SK-N-SH treated with all-trans-retinoic acid at 6 μM for 48 hours (cell line): ENCODE measurements at regions not wholly inside any gene's neighbourhood (a gene's known extent, or its start where the extent isn't known, plus 50 kb on each side); places are given as distances from the start of the nearest gene placed in this dataset.

Experiments used
- ATAC-seq: fragments of 200-7000 bp; cut with Tn5 transposase; 3 replicates; pipeline ENCODE4 v1.9.1; 2020; ENCODE audit warnings: mild to moderate bottlenecking, moderate library complexity
- ARNTL ChIP-seq: fragments of 450-650 bp; formaldehyde crosslinking; IDR thresholded peaks from 2 replicates; pipeline ENCODE4 v1.5.0; 2020; ENCODE audit warnings: low read depth, mild to moderate bottlenecking, moderate library complexity, borderline replicate concordance
- BACH2 ChIP-seq: fragments of 250-450 bp; sonication (Bioruptor Pico); IDR thresholded peaks from 2 replicates; pipeline ENCODE4 v1.9.0; 2021; ENCODE audit warnings: mild to moderate bottlenecking, borderline replicate concordance
- CSDC2 ChIP-seq: fragments of 250-450 bp; sonication (Bioruptor Pico); IDR thresholded peaks from 2 replicates; pipeline ENCODE4 v1.5.0; 2020; ENCODE audit warnings: mild to moderate bottlenecking, moderate library complexity
- CSRNP3 ChIP-seq: fragments of 250-450 bp; sonication (Bioruptor Pico); IDR thresholded peaks from 2 replicates; pipeline ENCODE4 v1.5.1; 2021; ENCODE audit warnings: mild to moderate bottlenecking, moderate library complexity
- ESRRG ChIP-seq: fragments of 250-450 bp; sonication (Bioruptor Pico); IDR thresholded peaks from 2 replicates; pipeline ENCODE4 v1.6.1; 2021; ENCODE audit warnings: mild to moderate bottlenecking
- GLIS3 ChIP-seq: fragments of 250-450 bp; sonication (Bioruptor Pico); IDR thresholded peaks from 2 replicates; pipeline ENCODE4 v1.5.0; 2020; ENCODE audit warnings: mild to moderate bottlenecking, moderate library complexity
- ISL1 ChIP-seq: fragments of 250-450 bp; sonication (Bioruptor Pico); IDR thresholded peaks from 2 replicates; pipeline ENCODE4 v2.1.2; 2022; ENCODE audit warnings: mild to moderate bottlenecking, moderate library complexity
- OSR1 ChIP-seq: fragments of 250-450 bp; sonication (Bioruptor Pico); IDR thresholded peaks from 2 replicates; pipeline ENCODE4 v1.8.0; 2022; ENCODE audit warnings: moderate library complexity, mild to moderate bottlenecking, inconsistent platforms
- PATZ1 ChIP-seq: fragments of 250-450 bp; sonication (Bioruptor Pico); IDR thresholded peaks from 2 replicates; pipeline ENCODE4 v1.8.0; 2020; ENCODE audit warnings: mild to moderate bottlenecking, moderate library complexity, borderline replicate concordance
- PPARA ChIP-seq: fragments of 250-450 bp; sonication (Bioruptor Pico); IDR thresholded peaks from 2 replicates; pipeline ENCODE4 v1.5.0; 2020; ENCODE audit warnings: mild to moderate bottlenecking, borderline replicate concordance
- RARB ChIP-seq: fragments of 250-450 bp; sonication (Bioruptor Pico); IDR thresholded peaks from 2 replicates; pipeline ENCODE4 v1.8.0; 2021; ENCODE audit warnings: mild to moderate bottlenecking, moderate library complexity
- SNAI2 ChIP-seq: fragments of 250-450 bp; sonication (Bioruptor Pico); IDR thresholded peaks from 2 replicates; pipeline ENCODE4 v1.5.0; 2020; ENCODE audit warnings: mild to moderate bottlenecking, moderate library complexity
- TCF4 ChIP-seq: fragments of 250-450 bp; sonication (Bioruptor Pico); IDR thresholded peaks from 2 replicates; pipeline ENCODE4 v1.8.0; 2021; ENCODE audit warnings: mild to moderate bottlenecking, moderate library complexity, borderline replicate concordance
- TOX ChIP-seq: fragments of 250-450 bp; sonication (Bioruptor Pico); IDR thresholded peaks from 2 replicates; pipeline ENCODE4 v1.8.0; 2021; ENCODE audit warnings: mild to moderate bottlenecking, moderate library complexity, borderline replicate concordance
- ZC3H10 ChIP-seq: fragments of 250-450 bp; sonication (Bioruptor Pico); IDR thresholded peaks from 2 replicates; pipeline ENCODE4 v1.5.1; 2021; ENCODE audit warnings: mild to moderate bottlenecking, moderate library complexity
- ZFP3 ChIP-seq: fragments of 250-450 bp; sonication (Bioruptor Pico); IDR thresholded peaks from 2 replicates; pipeline ENCODE4 v1.5.0; 2020; ENCODE audit warnings: mild to moderate bottlenecking, moderate library complexity
- ZFP30 ChIP-seq: fragments of 450-650 bp; formaldehyde crosslinking; IDR thresholded peaks from 2 replicates; pipeline ENCODE4 v1.5.0; 2022; ENCODE audit warnings: mild to moderate bottlenecking, moderate library complexity
- ZNF565 ChIP-seq: fragments of 450-650 bp; formaldehyde crosslinking; conservative IDR thresholded peaks from 2 replicates; pipeline ENCODE4 v1.5.0; 2020; ENCODE audit warnings: low read depth, mild to moderate bottlenecking, moderate library complexity
- ZNF8 ChIP-seq: fragments of 450-650 bp; formaldehyde crosslinking; IDR thresholded peaks from 2 replicates; pipeline ENCODE4 v1.5.0; 2020; ENCODE audit warnings: mild to moderate bottlenecking, moderate library complexity
- TF ChIP-seq, protein P1 (sequence below): fragments of 250-450 bp; sonication (Bioruptor Pico); IDR thresholded peaks from 2 replicates; pipeline ENCODE4 v1.5.0; 2020; ENCODE audit warnings: mild to moderate bottlenecking, moderate library complexity
- TF ChIP-seq, protein P2 (sequence below): fragments of 250-450 bp; sonication (Bioruptor Pico); IDR thresholded peaks from 2 replicates; pipeline ENCODE4 v1.8.0; 2021; ENCODE audit warnings: low read depth, mild to moderate bottlenecking, moderate library complexity, borderline replicate concordance
- TF ChIP-seq, protein P3 (sequence below): fragments of 250-450 bp; sonication (Bioruptor Pico); IDR thresholded peaks from 2 replicates; pipeline ENCODE4 v1.5.1; 2020; ENCODE audit warnings: low read depth, mild to moderate bottlenecking, moderate library complexity

GRCh38 chr4:123943976-123944375, 547.4 kb downstream of the SPRY1 start:
- ATAC-seq: no peak
- TF ChIP-seq SNAI2 (CRISPR knock-in tag) (no peak), ZNF565 (CRISPR knock-in tag) (no peak), RARB (CRISPR knock-in tag) (no peak), OSR1 (CRISPR knock-in tag) (no peak), ARNTL (CRISPR knock-in tag) (no peak), TOX (CRISPR knock-in tag) (no peak), ZFP30 (CRISPR knock-in tag) (no peak), ZFP3 (CRISPR knock-in tag) (no peak), CSDC2 (CRISPR knock-in tag) (no peak), GLIS3 (CRISPR knock-in tag) (no peak), BACH2 (CRISPR knock-in tag) (no peak), PPARA (no peak), ZNF8 (no peak), CSRNP3 (CRISPR knock-in tag) (no peak), ISL1 (CRISPR knock-in tag) (no peak)
- TF ChIP-seq, protein P1, sequence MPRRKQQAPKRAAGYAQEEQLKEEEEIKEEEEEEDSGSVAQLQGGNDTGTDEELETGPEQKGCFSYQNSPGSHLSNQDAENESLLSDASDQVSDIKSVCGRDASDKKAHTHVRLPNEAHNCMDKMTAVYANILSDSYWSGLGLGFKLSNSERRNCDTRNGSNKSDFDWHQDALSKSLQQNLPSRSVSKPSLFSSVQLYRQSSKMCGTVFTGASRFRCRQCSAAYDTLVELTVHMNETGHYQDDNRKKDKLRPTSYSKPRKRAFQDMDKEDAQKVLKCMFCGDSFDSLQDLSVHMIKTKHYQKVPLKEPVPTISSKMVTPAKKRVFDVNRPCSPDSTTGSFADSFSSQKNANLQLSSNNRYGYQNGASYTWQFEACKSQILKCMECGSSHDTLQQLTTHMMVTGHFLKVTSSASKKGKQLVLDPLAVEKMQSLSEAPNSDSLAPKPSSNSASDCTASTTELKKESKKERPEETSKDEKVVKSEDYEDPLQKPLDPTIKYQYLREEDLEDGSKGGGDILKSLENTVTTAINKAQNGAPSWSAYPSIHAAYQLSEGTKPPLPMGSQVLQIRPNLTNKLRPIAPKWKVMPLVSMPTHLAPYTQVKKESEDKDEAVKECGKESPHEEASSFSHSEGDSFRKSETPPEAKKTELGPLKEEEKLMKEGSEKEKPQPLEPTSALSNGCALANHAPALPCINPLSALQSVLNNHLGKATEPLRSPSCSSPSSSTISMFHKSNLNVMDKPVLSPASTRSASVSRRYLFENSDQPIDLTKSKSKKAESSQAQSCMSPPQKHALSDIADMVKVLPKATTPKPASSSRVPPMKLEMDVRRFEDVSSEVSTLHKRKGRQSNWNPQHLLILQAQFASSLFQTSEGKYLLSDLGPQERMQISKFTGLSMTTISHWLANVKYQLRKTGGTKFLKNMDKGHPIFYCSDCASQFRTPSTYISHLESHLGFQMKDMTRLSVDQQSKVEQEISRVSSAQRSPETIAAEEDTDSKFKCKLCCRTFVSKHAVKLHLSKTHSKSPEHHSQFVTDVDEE (CRISPR knock-in tag): no peak
- TF ChIP-seq, protein P2, sequence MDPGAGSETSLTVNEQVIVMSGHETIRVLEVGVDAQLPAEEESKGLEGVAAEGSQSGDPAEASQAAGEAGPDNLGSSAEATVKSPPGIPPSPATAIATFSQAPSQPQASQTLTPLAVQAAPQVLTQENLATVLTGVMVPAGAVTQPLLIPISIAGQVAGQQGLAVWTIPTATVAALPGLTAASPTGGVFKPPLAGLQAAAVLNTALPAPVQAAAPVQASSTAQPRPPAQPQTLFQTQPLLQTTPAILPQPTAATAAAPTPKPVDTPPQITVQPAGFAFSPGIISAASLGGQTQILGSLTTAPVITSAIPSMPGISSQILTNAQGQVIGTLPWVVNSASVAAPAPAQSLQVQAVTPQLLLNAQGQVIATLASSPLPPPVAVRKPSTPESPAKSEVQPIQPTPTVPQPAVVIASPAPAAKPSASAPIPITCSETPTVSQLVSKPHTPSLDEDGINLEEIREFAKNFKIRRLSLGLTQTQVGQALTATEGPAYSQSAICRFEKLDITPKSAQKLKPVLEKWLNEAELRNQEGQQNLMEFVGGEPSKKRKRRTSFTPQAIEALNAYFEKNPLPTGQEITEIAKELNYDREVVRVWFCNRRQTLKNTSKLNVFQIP (CRISPR knock-in tag): no peak
- TF ChIP-seq, protein P3, sequence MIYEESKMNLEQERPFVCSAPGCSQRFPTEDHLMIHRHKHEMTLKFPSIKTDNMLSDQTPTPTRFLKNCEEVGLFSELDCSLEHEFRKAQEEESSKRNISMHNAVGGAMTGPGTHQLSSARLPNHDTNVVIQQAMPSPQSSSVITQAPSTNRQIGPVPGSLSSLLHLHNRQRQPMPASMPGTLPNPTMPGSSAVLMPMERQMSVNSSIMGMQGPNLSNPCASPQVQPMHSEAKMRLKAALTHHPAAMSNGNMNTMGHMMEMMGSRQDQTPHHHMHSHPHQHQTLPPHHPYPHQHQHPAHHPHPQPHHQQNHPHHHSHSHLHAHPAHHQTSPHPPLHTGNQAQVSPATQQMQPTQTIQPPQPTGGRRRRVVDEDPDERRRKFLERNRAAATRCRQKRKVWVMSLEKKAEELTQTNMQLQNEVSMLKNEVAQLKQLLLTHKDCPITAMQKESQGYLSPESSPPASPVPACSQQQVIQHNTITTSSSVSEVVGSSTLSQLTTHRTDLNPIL (CRISPR knock-in tag): no peak
- TF ChIP-seq, all 23 proteins: peak for 0

GRCh38 chr4:123945301-123945700, 548.7 kb downstream of the SPRY1 start:
- no peak for TF ChIP-seq PATZ1 (CRISPR knock-in tag)
- TF ChIP-seq TCF4: no peak
- TF ChIP-seq, protein P2 (CRISPR knock-in tag): no peak
- TF ChIP-seq ESRRG (CRISPR knock-in tag): no peak
- no peak for TF ChIP-seq TOX (CRISPR knock-in tag)
- TF ChIP-seq RARB (CRISPR knock-in tag): no peak
- no peak for TF ChIP-seq ARNTL (CRISPR knock-in tag)
- TF ChIP-seq ZC3H10 (CRISPR knock-in tag): no peak
- no peak for TF ChIP-seq CSRNP3 (CRISPR knock-in tag)
- no peak for TF ChIP-seq ZFP30 (CRISPR knock-in tag)
- no peak for TF ChIP-seq SNAI2 (CRISPR knock-in tag)
- TF ChIP-seq ZNF565 (CRISPR knock-in tag): no peak
- no peak for TF ChIP-seq CSDC2 (CRISPR knock-in tag)
- TF ChIP-seq, protein P1 (CRISPR knock-in tag): no peak
- no peak for TF ChIP-seq ZNF8
- no peak for TF ChIP-seq PPARA
- no peak for TF ChIP-seq ZFP3 (CRISPR knock-in tag)
- TF ChIP-seq OSR1 (CRISPR knock-in tag): no peak
- ATAC-seq: no peak
